ENCODE measurements at regions not wholly inside any gene's neighbourhood (a gene's known extent, or its start where the extent isn't known, plus 50 kb on each side); places are given as distances from the start of the nearest gene placed in this dataset.

- TF ChIP-seq, protein P1, sequence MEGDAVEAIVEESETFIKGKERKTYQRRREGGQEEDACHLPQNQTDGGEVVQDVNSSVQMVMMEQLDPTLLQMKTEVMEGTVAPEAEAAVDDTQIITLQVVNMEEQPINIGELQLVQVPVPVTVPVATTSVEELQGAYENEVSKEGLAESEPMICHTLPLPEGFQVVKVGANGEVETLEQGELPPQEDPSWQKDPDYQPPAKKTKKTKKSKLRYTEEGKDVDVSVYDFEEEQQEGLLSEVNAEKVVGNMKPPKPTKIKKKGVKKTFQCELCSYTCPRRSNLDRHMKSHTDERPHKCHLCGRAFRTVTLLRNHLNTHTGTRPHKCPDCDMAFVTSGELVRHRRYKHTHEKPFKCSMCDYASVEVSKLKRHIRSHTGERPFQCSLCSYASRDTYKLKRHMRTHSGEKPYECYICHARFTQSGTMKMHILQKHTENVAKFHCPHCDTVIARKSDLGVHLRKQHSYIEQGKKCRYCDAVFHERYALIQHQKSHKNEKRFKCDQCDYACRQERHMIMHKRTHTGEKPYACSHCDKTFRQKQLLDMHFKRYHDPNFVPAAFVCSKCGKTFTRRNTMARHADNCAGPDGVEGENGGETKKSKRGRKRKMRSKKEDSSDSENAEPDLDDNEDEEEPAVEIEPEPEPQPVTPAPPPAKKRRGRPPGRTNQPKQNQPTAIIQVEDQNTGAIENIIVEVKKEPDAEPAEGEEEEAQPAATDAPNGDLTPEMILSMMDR (IDR thresholded peaks at IDR 0.05) = no peak
- no peak for TF ChIP-seq EP300 (IDR thresholded peaks at IDR 0.05; ENCODE audit: low read depth)
Observed at GRCh38 chr14:106488291-106488690, 961.9 kb downstream of the TMEM121 start.
